DMS53 treated with DMSO at 0.1 percent for 48 hours (cell line): ENCODE measurements at regions not wholly inside any gene's neighbourhood (a gene's known extent, or its start where the extent isn't known, plus 50 kb on each side); places are given as distances from the start of the nearest gene placed in this dataset.
"Not testable (repeated sequence)": the region's sequence is repeated elsewhere in the genome, so short reads cannot be mapped to it uniquely, and the experiment has no call there.

ENCODE experiments used
- DNase-seq: peaks from one replicate; lab custom pipeline; 2025; ENCODE audit not compliant: unreplicated experiment; lab: John Stamatoyannopoulos, UW

- no peak for DNase-seq
These were observed 942.2 kb downstream of the CNTNAP5 start for GRCh38 chr2:124967325-124967724.

GRCh38 chr2:124970030-124970429 is 944.9 kb downstream of the CNTNAP5 start:
- DNase-seq, result no peak

- no peak for DNase-seq
These were observed 948.3 kb downstream of the CNTNAP5 start for GRCh38 chr2:124973396-124973795.

- no peak for DNase-seq
These were observed 950.1 kb downstream of the CNTNAP5 start for GRCh38 chr2:124975224-124975623.

- DNase-seq, result no peak
These were observed 950.6 kb downstream of the CNTNAP5 start for GRCh38 chr2:124975648-124976047.

GRCh38 chr2:124978597-124978996 is 953.5 kb downstream of the CNTNAP5 start:
- DNase-seq, result peak; percentile 7

- DNase-seq, result no peak
These were observed 958.5 kb downstream of the CNTNAP5 start for GRCh38 chr2:124983595-124983994.

GRCh38 chr2:124985270-124985669 is 960.2 kb downstream of the CNTNAP5 start:
- DNase-seq, result no peak

GRCh38 chr2:124986136-124986535 is 961.0 kb downstream of the CNTNAP5 start:
- DNase-seq, result no peak

- not testable (repeated sequence) for DNase-seq
These were observed 961.8 kb downstream of the CNTNAP5 start for GRCh38 chr2:124986870-124987269.

GRCh38 chr2:124987436-124987835 is 962.3 kb downstream of the CNTNAP5 start:
- DNase-seq, result not testable (repeated sequence)

- DNase-seq, result no peak
These were observed 963.0 kb downstream of the CNTNAP5 start for GRCh38 chr2:124988111-124988510.

- DNase-seq, result no peak
These were observed 963.7 kb downstream of the CNTNAP5 start for GRCh38 chr2:124988794-124989193.

GRCh38 chr2:124993809-124994208 is 968.7 kb downstream of the CNTNAP5 start:
- DNase-seq, result no peak

- no peak for DNase-seq
These were observed 970.3 kb downstream of the CNTNAP5 start for GRCh38 chr2:124995185-124995912.

GRCh38 chr2:124996406-124996805 is 971.3 kb downstream of the CNTNAP5 start:
- no peak for DNase-seq

- DNase-seq, result no peak
These were observed 974.8 kb downstream of the CNTNAP5 start for GRCh38 chr2:124999906-125000305.

- no peak for DNase-seq
These were observed 979.2 kb downstream of the CNTNAP5 start for GRCh38 chr2:125004106-125004800.

- no peak for DNase-seq
These were observed 981.6 kb downstream of the CNTNAP5 start for GRCh38 chr2:125006676-125007075.

- DNase-seq, result not testable (repeated sequence)
These were observed 1003.6 kb downstream of the CNTNAP5 start for GRCh38 chr2:125028721-125029120.

GRCh38 chr2:125033871-125034270 is 1008.8 kb downstream of the CNTNAP5 start:
- DNase-seq, result no peak

- DNase-seq, result no peak
These were observed 1012.1 kb downstream of the CNTNAP5 start for GRCh38 chr2:125037135-125037653.
